ENCODE measurements at regions not wholly inside any gene's neighbourhood (a gene's known extent, or its start where the extent isn't known, plus 50 kb on each side); places are given as distances from the start of the nearest gene placed in this dataset.

DNA sequence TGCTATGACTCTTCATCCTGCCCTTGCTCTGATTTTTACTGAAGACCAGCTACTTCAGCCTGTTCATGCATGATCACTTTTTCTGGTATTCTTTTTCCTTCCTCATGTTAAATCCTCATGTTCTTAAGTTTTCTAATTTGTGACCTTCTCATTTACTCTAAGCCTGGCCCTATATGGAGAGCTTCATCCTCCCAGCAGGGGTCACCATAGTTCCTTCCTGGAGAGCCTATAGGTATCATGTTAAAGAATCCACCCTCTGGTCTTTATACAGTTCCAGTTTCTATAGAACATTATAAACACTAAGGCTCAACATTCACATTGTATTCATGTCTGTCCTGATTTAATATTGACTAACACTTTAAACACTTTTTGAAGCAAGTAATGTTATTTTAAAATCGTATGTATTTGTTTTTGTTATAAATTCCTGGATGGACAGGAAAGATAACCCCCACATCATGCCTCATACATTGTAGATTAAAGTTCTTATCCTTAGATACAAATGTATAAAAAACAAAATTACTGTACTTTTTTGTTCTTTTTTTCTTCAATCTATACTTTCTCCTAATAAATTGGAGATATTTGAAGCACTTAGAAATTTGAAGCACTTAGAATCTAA is 53.8 kb upstream of the OTUD4 start:
- DNase-seq (ENCODE audit: low read depth), result peak; percentile 54

DNA sequence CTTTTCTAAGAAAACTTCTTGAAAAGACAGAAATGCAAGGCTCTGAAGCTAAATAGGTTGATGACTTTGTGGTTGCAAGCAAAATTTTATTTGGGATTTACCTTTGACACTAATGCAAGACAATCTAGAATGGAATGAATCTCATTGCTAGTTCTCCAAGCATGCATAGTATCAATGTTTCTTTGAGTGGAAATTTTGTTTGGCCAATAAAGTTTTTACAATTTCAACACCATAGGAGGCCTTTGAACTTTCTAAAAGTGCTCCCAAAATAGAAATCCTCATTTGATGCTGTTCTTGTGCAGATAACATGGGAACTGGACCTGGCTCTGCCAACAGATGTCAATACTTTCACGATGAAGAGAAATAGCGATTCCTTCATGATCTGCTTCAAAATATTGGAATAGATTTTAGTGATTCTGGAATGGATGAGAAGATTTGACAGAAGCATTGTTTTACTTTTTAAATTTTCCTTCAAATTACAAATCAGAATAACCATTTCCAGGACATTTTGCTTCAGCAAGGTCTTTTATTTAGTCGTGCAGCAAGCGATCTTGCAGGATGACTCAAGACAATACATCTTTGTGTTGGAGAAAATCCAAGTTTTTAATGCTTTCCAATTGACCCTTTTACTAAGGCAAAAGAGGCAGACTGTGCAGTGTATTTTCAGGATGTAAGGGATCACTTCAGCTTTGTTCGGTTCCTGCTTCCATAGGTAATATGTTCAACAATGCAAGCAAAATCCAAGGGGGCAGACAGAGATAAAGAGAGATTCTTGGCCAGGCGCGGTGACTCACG is 51.7 kb upstream of the OTUD4 start:
- DNase-seq (ENCODE audit: low read depth), result no peak

DNA sequence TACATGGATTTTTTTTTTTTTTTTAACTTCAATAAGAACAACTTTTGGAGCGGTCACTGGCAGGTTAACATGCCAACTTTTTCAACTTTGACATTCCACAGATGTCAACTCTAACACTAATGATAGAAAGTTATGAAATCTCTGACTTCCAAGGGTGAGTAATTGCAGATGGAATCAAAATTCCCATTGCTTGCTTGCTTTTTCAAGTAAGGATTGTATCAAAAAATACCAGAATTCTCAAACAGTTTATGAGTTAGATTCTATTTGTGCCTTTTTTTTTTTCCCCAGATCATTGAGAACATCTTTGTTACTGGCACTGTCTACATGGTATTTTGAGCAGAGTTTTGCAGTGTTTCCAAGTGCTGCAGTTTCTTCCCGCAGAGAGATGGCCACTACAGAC is 50.3 kb upstream of the OTUD4 start:
- no peak for DNase-seq (ENCODE audit: low read depth)
